Esophagus squamous epithelium (tissue), 5 donors: ENCODE measurements at regions not wholly inside any gene's neighbourhood (a gene's known extent, or its start where the extent isn't known, plus 50 kb on each side); places are given as distances from the start of the nearest gene placed in this dataset.

Experiments
- DNase-seq: peaks from one replicate; lab custom pipeline; 2025; lab: John Stamatoyannopoulos, UW
- H3K27ac ChIP-seq, 4 donors: fragments of 200-600 bp; sonication (generic); one replicate each; pipeline ENCODE4 v1.5.1; 2016 to 2019; ENCODE audit warnings: mild to moderate bottlenecking in 1 of 4
- H3K27me3 ChIP-seq, 4 donors: fragments of 200-600 bp; sonication (generic); 1 replicate in 3 of 4; 2 replicates in 1 of 4; pipeline versions ENCODE4 v1.5.1 to v1.6.0; 2017 to 2021; ENCODE audit warnings: antibody characterized with exemption in 1 of 4
- H3K36me3 ChIP-seq, 3 donors: fragments of 200-600 bp; sonication (generic); one replicate each; pipeline ENCODE4 v1.5.1; 2016 to 2019
- H3K4me1 ChIP-seq, 3 donors: fragments of 200-600 bp; sonication (generic); one replicate each; pipeline ENCODE4 v1.5.1; 2017 to 2019
- H3K4me3 ChIP-seq, 4 donors: fragments of 200-600 bp; sonication (generic); 1 replicate in 3 of 4; 2 replicates in 1 of 4; pipeline ENCODE4 v1.5.1; 2016 to 2019; ENCODE audit warnings: mild to moderate bottlenecking in 2 of 4, moderate library complexity in 1 of 4
- H3K9me3 ChIP-seq, 3 donors: fragments of 200-600 bp; sonication (generic); one replicate each; pipeline ENCODE4 v1.5.1; 2016 to 2019
- POLR2A ChIP-seq, 4 donors: fragments of 450-650 bp; IDR thresholded peaks; one replicate each; pipeline ENCODE4 v1.6.1; 2017; ENCODE audit warnings: antibody characterized with exemption in 4 of 4, mild to moderate bottlenecking in 4 of 4, moderate library complexity in 3 of 4
- WGBS, 2 donors: methylation state at CpG; one replicate each; pipeline ENCODE4 v1.1.5; 2018; 5-methylcytosine and 5-hydroxymethylcytosine counted together
- intact Hi-C: fragments of 100-400 bp; cut with DNase I; formaldehyde crosslinking; loops from one replicate; pipeline ENCODE4 v1.15.0; 2022
- TF ChIP-seq, protein P1 (sequence below), 6 experiments: fragments of 450-650 bp in 4 of 6; fragments of 200-600 bp in 2 of 6; sonication (generic) in 2 of 6; IDR thresholded peaks; one replicate each; pipeline ENCODE4 v1.5.1; 2016 to 2019; ENCODE audit warnings: antibody characterized with exemption in 6 of 6, mild to moderate bottlenecking in 4 of 6, moderate library complexity in 4 of 6
- donor health status: DM: yes; HTN: yes; CAD: no.

DNA sequence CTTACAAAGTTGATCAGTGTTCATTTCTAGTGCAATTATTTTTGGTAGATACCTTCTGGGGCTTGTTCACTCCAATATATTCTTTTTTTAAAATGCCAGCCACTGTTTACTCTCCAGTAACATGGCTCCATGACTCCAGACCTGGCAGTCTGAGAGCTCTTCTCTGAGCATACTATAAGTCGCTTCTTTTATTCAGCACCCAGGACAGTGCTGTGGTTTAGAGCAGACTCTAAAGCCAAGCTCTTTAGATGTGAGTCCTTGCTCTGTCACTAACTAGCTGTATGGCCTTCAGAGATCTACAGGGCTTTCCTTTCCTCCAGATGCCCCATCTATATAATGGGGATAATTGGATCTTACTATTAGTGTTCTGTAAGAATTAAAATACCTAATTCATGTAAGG, 200.2 kb upstream of the FAM241A start:
- Histone ChIP-seq H3K4me3 (no peak overlapping the region), H3K27me3 (no peaks in the 10 kb centered on the region), H3K27ac (no peak overlapping the region), H3K9me3 (no peaks in the 10 kb centered on the region), H3K4me1 (peaks cover 0 to 5% (median 0%) of the 10 kb centered on the region in 3 donors), H3K36me3 (no peaks in the 10 kb centered on the region)
- no peak for DNase-seq
- no peak for TF ChIP-seq POLR2A (IDR thresholded peaks at IDR 0.05)
- TF ChIP-seq, protein P1, sequence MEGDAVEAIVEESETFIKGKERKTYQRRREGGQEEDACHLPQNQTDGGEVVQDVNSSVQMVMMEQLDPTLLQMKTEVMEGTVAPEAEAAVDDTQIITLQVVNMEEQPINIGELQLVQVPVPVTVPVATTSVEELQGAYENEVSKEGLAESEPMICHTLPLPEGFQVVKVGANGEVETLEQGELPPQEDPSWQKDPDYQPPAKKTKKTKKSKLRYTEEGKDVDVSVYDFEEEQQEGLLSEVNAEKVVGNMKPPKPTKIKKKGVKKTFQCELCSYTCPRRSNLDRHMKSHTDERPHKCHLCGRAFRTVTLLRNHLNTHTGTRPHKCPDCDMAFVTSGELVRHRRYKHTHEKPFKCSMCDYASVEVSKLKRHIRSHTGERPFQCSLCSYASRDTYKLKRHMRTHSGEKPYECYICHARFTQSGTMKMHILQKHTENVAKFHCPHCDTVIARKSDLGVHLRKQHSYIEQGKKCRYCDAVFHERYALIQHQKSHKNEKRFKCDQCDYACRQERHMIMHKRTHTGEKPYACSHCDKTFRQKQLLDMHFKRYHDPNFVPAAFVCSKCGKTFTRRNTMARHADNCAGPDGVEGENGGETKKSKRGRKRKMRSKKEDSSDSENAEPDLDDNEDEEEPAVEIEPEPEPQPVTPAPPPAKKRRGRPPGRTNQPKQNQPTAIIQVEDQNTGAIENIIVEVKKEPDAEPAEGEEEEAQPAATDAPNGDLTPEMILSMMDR (IDR thresholded peaks at IDR 0.05) = no peak
- intact Hi-C loops = loop anchor here (10.0 kb wide), 1 partner anchor 90 kb away; no protein-coding TSS in a partner anchor
- WGBS, 2 donors = 70 to 88% methylated on average over 1 of the region's 1 CpG

DNA sequence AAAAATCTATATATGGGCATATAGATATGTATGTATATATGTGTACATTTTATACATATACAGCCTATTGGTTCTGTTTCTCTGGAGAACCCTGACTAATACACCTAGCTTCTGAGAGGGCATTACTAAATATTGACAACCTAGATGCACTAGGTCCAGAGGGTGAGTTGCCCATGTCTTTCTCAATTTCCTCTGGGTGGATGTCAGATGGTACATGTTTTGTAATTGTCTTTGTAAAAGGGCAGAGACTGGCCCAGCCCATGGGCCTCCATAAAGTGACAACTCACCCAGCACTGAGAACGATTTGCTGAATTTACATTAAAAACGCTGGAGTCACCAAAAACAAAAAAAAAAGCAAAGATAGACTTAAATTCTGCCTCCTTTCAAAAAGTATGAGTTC, 198.5 kb upstream of the FAM241A start:
- intact Hi-C loops = loop anchor here (10.0 kb wide), 1 partner anchor 88 kb away; no protein-coding TSS in a partner anchor
- DNase-seq = no peak
- TF ChIP-seq, protein P1 (IDR thresholded peaks at IDR 0.05) = no peak
- no peak for TF ChIP-seq POLR2A (IDR thresholded peaks at IDR 0.05)

DNA sequence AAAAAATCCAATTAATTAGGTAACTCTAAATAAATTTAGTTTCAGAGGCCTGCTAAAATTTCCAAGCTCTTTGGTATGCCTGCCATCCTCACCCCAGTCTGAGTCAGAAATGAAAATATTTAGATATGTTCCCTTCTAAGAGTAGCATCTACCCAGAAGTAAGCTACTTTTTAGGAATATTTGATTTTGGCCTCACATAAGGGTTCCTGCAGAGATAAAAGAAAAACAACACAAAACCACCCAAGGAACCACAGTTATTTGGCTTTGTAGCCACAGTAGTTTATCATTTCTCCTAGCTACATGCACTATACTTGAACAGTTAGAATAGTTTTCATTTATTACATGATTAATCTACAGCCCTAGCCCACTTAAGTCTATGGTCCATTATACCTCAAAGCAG, 192.6 kb upstream of the FAM241A start:
- no peak for DNase-seq
- Histone ChIP-seq H3K9me3 (no peaks in the 10 kb centered on the region), H3K4me3 (no peak overlapping the region), H3K36me3 (no peaks in the 10 kb centered on the region), H3K27ac (no peak overlapping the region), H3K4me1 (no peaks in the 10 kb centered on the region), H3K27me3 (no peaks in the 10 kb centered on the region)
- intact Hi-C loops = no loop called here
- no peak for TF ChIP-seq POLR2A (IDR thresholded peaks at IDR 0.05)
- TF ChIP-seq, protein P1 (IDR thresholded peaks at IDR 0.05) = no peak

More for the DNA sequence above, 198.5 kb upstream of the FAM241A start:
- WGBS, 2 donors = 63 to 90% methylated on average over 2 of the region's 2 CpGs
- no peak overlapping the region for H3K4me3 ChIP-seq
- H3K27me3 ChIP-seq = no peaks in the 10 kb centered on the region
- no peak overlapping the region for H3K27ac ChIP-seq
- no peaks in the 10 kb centered on the region for H3K36me3 ChIP-seq
- H3K9me3 ChIP-seq = no peaks in the 10 kb centered on the region
- H3K4me1 ChIP-seq = peaks cover 0 to 5% (median 0%) of the 10 kb centered on the region in 3 donors

DNA sequence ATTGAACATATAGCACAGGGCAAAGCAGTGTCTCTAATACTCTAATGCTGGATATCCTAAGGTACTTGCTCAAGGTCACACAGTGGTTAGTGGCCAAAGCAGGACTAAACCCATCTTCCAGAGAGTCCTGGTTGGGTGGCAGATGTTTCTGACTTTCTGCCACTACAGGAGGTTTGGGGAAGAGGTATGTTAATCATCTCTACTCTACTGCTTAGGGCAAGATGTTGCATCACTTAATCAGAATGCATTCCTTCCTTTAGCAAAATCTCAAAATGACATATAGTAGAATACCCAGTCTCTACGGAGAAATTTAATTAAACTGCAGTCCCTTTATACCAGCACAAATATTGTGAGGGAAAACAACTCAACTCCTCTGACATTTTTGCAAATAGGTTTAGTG, 190.7 kb upstream of the FAM241A start:
- 67 to 71% methylated on average over 1 of the region's 1 CpG for WGBS, 2 donors
- H3K9me3 ChIP-seq = no peaks in the 10 kb centered on the region
- H3K27ac ChIP-seq = no peak overlapping the region
- DNase-seq = no peak
- H3K27me3 ChIP-seq = no peaks in the 10 kb centered on the region
- no peak overlapping the region for H3K4me3 ChIP-seq
- intact Hi-C loops = no loop called here
- TF ChIP-seq, protein P1 (IDR thresholded peaks at IDR 0.05) = no peak
- TF ChIP-seq POLR2A (IDR thresholded peaks at IDR 0.05) = no peak
- no peaks in the 10 kb centered on the region for H3K4me1 ChIP-seq
- H3K36me3 ChIP-seq = no peaks in the 10 kb centered on the region

DNA sequence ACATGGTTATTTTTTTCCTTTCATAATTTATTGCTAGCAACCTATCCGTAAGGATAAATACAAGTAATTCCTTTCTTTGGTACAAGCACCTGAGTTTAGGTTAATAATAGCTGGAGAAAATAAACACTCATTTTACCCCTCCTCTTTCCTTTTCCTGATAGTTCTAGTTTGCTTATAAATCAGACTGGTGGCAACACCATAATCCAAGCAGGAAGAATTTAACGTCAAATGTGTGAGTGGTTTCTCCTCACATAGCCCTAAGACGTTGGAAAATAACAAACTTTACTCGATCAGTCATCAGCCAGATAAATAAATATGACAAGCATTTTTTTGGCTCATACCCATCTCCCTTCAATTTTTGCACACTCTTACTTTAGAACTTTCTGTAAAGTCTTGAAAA, 190.3 kb upstream of the FAM241A start:
- DNase-seq = no peak
- Histone ChIP-seq H3K27ac (no peak overlapping the region), H3K4me3 (no peak overlapping the region), H3K9me3 (no peaks in the 10 kb centered on the region), H3K4me1 (no peaks in the 10 kb centered on the region), H3K27me3 (no peaks in the 10 kb centered on the region), H3K36me3 (no peaks in the 10 kb centered on the region)
- 31 to 34% methylated on average over 4 of the region's 4 CpGs for WGBS, 2 donors
- TF ChIP-seq, protein P1 (IDR thresholded peaks at IDR 0.05) = no peak
- TF ChIP-seq POLR2A (IDR thresholded peaks at IDR 0.05) = no peak
- intact Hi-C loops = no loop called here
